ENCODE measurements at regions not wholly inside any gene's neighbourhood (a gene's known extent, or its start where the extent isn't known, plus 50 kb on each side); places are given as distances from the start of the nearest gene placed in this dataset.

- TF ChIP-seq TAF1 (IDR thresholded peaks at IDR 0.05; ENCODE audit: borderline replicate concordance, low read depth, low read length) (no peak), NRF1 (conservative IDR thresholded peaks at IDR 0.05; ENCODE audit: low read depth, low read length) (no peak), GABPA (IDR thresholded peaks at IDR 0.05; ENCODE audit: low read depth) (no peak), FOXM1 (IDR thresholded peaks at IDR 0.05; ENCODE audit: low read depth, low read length) (no peak), POLR2A (IDR thresholded peaks at IDR 0.05; ENCODE audit: low read depth, low read length) (no peak), ZBED1 (IDR thresholded peaks at IDR 0.05; ENCODE audit: borderline replicate concordance) (no peak), JUNB (IDR thresholded peaks at IDR 0.05) (no peak), RFX5 (IDR thresholded peaks at IDR 0.05; ENCODE audit: low read depth, low read length) (no peak), POLR2AphosphoS5 (IDR thresholded peaks at IDR 0.05; ENCODE audit: low read length) (no peak), ZNF24 (IDR thresholded peaks at IDR 0.05) (no peak), SUZ12 (IDR thresholded peaks at IDR 0.05; ENCODE audit: unreplicated experiment) (no peak), SIN3A (IDR thresholded peaks at IDR 0.05; ENCODE audit: low read depth, low read length) (no peak), USF2 (IDR thresholded peaks at IDR 0.05; ENCODE audit: borderline replicate concordance, low read depth, low read length) (no peak)
Observed at GRCh38 chr10:8874972-8875371, 820.5 kb downstream of the GATA3 start.
